ENCODE measurements at regions not wholly inside any gene's neighbourhood (a gene's known extent, or its start where the extent isn't known, plus 50 kb on each side); places are given as distances from the start of the nearest gene placed in this dataset.

DNA sequence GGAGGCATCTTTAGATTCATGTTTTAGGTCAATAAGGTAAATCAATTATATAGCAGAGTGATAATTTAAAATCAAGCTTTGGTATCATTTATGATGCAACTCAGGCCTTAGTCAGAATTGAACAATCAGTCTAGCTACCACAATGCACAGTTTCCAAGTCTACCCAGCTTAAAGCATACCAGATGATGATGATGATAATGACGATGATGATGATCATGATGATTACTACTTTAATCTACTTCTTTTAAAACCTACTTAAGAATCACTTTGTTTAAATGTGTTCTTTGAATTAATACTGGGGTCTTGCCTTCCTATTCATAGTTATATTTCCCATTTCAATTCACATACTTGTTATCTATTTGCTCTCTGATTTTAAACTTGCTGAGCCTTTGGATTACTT lies 1872.7 kb downstream of the OLFM4 start:
- TF ChIP-seq, protein P1, sequence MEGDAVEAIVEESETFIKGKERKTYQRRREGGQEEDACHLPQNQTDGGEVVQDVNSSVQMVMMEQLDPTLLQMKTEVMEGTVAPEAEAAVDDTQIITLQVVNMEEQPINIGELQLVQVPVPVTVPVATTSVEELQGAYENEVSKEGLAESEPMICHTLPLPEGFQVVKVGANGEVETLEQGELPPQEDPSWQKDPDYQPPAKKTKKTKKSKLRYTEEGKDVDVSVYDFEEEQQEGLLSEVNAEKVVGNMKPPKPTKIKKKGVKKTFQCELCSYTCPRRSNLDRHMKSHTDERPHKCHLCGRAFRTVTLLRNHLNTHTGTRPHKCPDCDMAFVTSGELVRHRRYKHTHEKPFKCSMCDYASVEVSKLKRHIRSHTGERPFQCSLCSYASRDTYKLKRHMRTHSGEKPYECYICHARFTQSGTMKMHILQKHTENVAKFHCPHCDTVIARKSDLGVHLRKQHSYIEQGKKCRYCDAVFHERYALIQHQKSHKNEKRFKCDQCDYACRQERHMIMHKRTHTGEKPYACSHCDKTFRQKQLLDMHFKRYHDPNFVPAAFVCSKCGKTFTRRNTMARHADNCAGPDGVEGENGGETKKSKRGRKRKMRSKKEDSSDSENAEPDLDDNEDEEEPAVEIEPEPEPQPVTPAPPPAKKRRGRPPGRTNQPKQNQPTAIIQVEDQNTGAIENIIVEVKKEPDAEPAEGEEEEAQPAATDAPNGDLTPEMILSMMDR (IDR thresholded peaks at IDR 0.05) = no peak
- no peak for TF ChIP-seq EZH2 (IDR thresholded peaks at IDR 0.05; ENCODE audit: borderline replicate concordance, insufficient read depth, low read depth, low read length, poor library complexity, severe bottlenecking)

All from B cell (primary cell).